ENCODE measurements at regions not wholly inside any gene's neighbourhood (a gene's known extent, or its start where the extent isn't known, plus 50 kb on each side); places are given as distances from the start of the nearest gene placed in this dataset.

DNA sequence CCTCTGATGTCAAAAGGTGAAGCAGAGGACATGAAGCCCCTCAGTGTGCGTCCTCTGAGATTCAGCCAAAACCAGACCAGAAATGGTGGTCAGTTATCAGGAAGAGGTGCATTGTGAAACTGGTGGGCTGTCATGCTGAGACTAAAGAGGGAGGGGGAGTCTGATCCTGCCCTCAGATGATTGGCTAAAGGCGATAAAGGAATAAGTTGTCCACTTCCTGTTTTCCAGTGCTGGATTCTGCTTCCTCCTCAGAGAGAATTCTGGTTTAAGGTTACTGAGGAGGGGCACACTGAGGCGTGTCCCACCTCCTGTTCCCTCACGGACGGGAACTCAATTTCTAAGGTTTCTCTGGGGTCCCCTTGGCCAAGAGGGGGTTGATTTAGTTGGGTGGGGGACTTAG is 97.0 kb upstream of the UBE3A start:
- H3K4me2 ChIP-seq (ENCODE audit: low read length), result no peak overlapping the region
- H3K4me1 ChIP-seq (ENCODE audit: low read length), result no peaks in the 10 kb centered on the region
- no peaks in the 10 kb centered on the region for H3K27me3 ChIP-seq (ENCODE audit: low read depth, low read length)
- H3K79me2 ChIP-seq (ENCODE audit: low read length), result no peaks in the 10 kb centered on the region
- TF ChIP-seq EZH2phosphoT487 (IDR thresholded peaks at IDR 0.05; ENCODE audit: low read depth), result no peak
- TF ChIP-seq, protein P1, sequence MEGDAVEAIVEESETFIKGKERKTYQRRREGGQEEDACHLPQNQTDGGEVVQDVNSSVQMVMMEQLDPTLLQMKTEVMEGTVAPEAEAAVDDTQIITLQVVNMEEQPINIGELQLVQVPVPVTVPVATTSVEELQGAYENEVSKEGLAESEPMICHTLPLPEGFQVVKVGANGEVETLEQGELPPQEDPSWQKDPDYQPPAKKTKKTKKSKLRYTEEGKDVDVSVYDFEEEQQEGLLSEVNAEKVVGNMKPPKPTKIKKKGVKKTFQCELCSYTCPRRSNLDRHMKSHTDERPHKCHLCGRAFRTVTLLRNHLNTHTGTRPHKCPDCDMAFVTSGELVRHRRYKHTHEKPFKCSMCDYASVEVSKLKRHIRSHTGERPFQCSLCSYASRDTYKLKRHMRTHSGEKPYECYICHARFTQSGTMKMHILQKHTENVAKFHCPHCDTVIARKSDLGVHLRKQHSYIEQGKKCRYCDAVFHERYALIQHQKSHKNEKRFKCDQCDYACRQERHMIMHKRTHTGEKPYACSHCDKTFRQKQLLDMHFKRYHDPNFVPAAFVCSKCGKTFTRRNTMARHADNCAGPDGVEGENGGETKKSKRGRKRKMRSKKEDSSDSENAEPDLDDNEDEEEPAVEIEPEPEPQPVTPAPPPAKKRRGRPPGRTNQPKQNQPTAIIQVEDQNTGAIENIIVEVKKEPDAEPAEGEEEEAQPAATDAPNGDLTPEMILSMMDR (IDR thresholded peaks at IDR 0.05; ENCODE audit: low read depth, low read length), result no peak
- H2AFZ ChIP-seq (ENCODE audit: low read depth, low read length), result no peak overlapping the region
- no peaks in the 10 kb centered on the region for H4K20me1 ChIP-seq (ENCODE audit: insufficient read depth, low read length)
- no peaks in the 10 kb centered on the region for H3K9me3 ChIP-seq (ENCODE audit: insufficient read depth, low read length)
- no peak overlapping the region for H3K4me3 ChIP-seq (ENCODE audit: low read length)
- H3K36me3 ChIP-seq (replicated peaks; ENCODE audit: low read depth, low read length), result no peaks in the 10 kb centered on the region
- H3K27ac ChIP-seq (ENCODE audit: low read length), result no peak overlapping the region
- no peak overlapping the region for H3K9ac ChIP-seq (ENCODE audit: low read length)

DNA sequence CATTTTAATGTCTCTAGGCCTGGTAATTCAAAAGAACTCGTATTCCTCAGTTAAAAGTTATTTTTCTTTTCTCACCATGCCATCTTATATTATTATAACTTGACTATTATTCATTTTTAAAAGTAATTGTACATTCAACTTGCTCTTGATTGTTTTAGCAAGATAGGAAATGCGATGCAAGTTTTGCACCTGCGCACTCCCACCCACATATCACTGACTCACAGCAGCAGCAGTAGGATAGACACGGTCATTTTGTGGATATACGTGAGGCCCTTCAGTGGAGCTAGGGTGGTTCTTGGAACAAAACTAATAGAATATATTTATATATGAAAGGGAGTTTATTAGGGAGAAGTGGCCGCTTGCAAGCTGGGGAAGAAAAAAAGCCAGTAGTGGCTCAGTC is 95.5 kb upstream of the UBE3A start:
- Histone ChIP-seq H3K4me2 (ENCODE audit: low read length) (no peak overlapping the region), H3K27me3 (ENCODE audit: low read depth, low read length) (no peaks in the 10 kb centered on the region)

DNA sequence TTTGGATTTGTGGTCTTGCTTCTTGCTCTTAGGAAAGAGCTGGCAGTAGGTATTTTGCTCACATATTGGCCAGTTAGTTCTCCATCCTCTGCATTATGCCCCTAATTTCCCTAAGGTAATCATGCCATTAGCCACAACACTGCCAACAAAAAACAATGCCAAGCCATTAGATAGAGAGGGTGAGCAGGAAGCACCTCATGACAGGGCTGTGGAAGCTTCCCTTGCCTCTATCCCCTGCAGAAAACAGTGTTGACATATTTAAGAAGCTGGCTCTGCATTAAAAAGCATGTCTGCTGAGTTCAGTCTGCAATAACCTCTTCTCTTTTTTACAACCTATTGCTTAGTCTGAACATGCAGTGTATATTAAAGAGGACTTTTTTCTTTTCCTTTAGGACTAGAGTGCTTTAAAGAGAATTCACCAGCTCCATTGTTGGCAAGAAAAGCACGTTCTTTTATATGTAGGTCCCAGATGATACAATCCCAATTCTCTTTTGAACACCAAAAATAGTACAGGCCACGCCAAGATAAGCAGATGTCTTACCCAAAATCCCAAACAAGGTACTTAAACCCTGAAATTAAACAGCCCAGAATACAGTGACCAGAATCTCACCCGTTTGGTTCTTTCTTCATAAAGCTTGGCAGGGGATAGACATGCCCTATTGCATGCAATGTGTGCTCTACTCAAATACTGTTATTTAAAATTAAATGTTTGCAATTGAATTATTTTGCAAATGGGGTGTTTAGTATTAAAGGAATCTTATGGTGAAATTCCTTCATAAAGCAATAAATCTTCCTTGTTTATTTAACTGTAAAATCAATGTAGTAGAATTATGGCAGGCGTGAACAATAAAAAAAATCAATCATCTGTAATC is 93.7 kb upstream of the UBE3A start:
- Histone ChIP-seq H3K9ac (ENCODE audit: low read length) (no peak overlapping the region), H3K36me3 (replicated peaks; ENCODE audit: low read depth, low read length) (no peaks in the 10 kb centered on the region), H3K27ac (ENCODE audit: low read length) (no peak overlapping the region), H3K4me3 (ENCODE audit: low read length) (no peak overlapping the region), H3K27me3 (ENCODE audit: low read depth, low read length) (no peaks in the 10 kb centered on the region), H3K9me3 (ENCODE audit: insufficient read depth, low read length) (no peaks in the 10 kb centered on the region), H3K79me2 (ENCODE audit: low read length) (no peaks in the 10 kb centered on the region), H2AFZ (ENCODE audit: low read depth, low read length) (no peak overlapping the region), H4K20me1 (ENCODE audit: insufficient read depth, low read length) (no peaks in the 10 kb centered on the region), H3K4me2 (ENCODE audit: low read length) (no peak overlapping the region), H3K4me1 (ENCODE audit: low read length) (no peaks in the 10 kb centered on the region)
- no peak for TF ChIP-seq EZH2phosphoT487 (IDR thresholded peaks at IDR 0.05; ENCODE audit: low read depth)
- TF ChIP-seq, protein P1 (IDR thresholded peaks at IDR 0.05; ENCODE audit: low read depth, low read length), result no peak

More for the DNA sequence above, 95.5 kb upstream of the UBE3A start:
- Histone ChIP-seq H3K4me1 (ENCODE audit: low read length) (no peaks in the 10 kb centered on the region), H4K20me1 (ENCODE audit: insufficient read depth, low read length) (no peaks in the 10 kb centered on the region), H2AFZ (ENCODE audit: low read depth, low read length) (no peak overlapping the region), H3K27ac (ENCODE audit: low read length) (no peak overlapping the region), H3K79me2 (ENCODE audit: low read length) (no peaks in the 10 kb centered on the region), H3K9ac (ENCODE audit: low read length) (no peak overlapping the region), H3K9me3 (ENCODE audit: insufficient read depth, low read length) (no peaks in the 10 kb centered on the region), H3K36me3 (replicated peaks; ENCODE audit: low read depth, low read length) (no peaks in the 10 kb centered on the region), H3K4me3 (ENCODE audit: low read length) (no peak overlapping the region)
- TF ChIP-seq, protein P1 (IDR thresholded peaks at IDR 0.05; ENCODE audit: low read depth, low read length), result no peak
- no peak for TF ChIP-seq EZH2phosphoT487 (IDR thresholded peaks at IDR 0.05; ENCODE audit: low read depth)

DNA sequence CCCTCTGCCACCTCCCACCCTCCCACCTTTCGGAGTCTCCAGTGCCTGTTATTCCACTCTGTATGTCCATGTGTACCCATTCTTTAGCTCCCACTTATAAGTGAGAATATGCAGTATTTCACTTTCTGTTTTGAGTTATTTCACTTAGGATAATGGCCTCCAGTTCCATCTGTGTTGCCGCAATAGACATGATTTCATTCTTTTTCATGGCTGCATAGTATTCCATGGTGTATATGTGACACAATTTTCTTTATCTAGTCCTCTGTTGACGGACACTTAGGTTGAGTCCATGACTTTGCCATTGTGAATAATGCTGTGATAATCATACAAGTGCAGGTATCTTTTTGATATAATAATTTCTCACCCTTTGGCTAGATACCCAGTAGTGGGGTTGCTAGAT is 91.0 kb upstream of the UBE3A start:
- H3K4me2 ChIP-seq (ENCODE audit: low read length), result no peak overlapping the region
- no peaks in the 10 kb centered on the region; the same call in 1 of the 2 replicates for H3K9me3 ChIP-seq (ENCODE audit: insufficient read depth, low read length)
- TF ChIP-seq, protein P1 (IDR thresholded peaks at IDR 0.05; ENCODE audit: low read depth, low read length), result no peak
- TF ChIP-seq EZH2phosphoT487 (IDR thresholded peaks at IDR 0.05; ENCODE audit: low read depth), result no peak
- no peak overlapping the region for H2AFZ ChIP-seq (ENCODE audit: low read depth, low read length)
- H3K4me1 ChIP-seq (ENCODE audit: low read length), result no peaks in the 10 kb centered on the region
- no peaks in the 10 kb centered on the region for H4K20me1 ChIP-seq (ENCODE audit: insufficient read depth, low read length)
- H3K79me2 ChIP-seq (ENCODE audit: low read length), result no peaks in the 10 kb centered on the region
- H3K9ac ChIP-seq (ENCODE audit: low read length), result no peak overlapping the region
- no peaks in the 10 kb centered on the region for H3K36me3 ChIP-seq (replicated peaks; ENCODE audit: low read depth, low read length)
- H3K4me3 ChIP-seq (ENCODE audit: low read length), result no peak overlapping the region
- H3K27me3 ChIP-seq (ENCODE audit: low read depth, low read length), result no peaks in the 10 kb centered on the region
- H3K27ac ChIP-seq (ENCODE audit: low read length), result no peak overlapping the region

All from OCI-LY3 (cell line).